ENCODE measurements at regions not wholly inside any gene's neighbourhood (a gene's known extent, or its start where the extent isn't known, plus 50 kb on each side); places are given as distances from the start of the nearest gene placed in this dataset.

- Histone ChIP-seq H3K36me3 (ENCODE audit: control insufficient read depth in 2 of 2, extremely low read depth in 1 of 2, insufficient read depth in 2 of 2, low read length in 2 of 2) (no peaks in the 10 kb centered on the region), H3K4me3 (ENCODE audit: control insufficient read depth in 2 of 3, extremely low read depth in 1 of 3, insufficient read depth in 2 of 3, low read depth in 1 of 3, low read length in 3 of 3) (peak overlapping the region; percentile 12 to 40 (median 38)), H3K4me1 (ENCODE audit: control insufficient read depth, extremely low read depth, insufficient read depth, low read length) (peaks cover 25% of the 10 kb centered on the region), H3K9ac (ENCODE audit: control insufficient read depth, extremely low read depth, insufficient read depth, low read length) (peak overlapping the region; percentile 48), H3K27me3 (ENCODE audit: control insufficient read depth, extremely low read depth, insufficient read depth, low read length) (no peaks in the 10 kb centered on the region), H3K9me1 (ENCODE audit: control insufficient read depth, extremely low read depth, insufficient read depth, low read length) (no peaks in the 10 kb centered on the region), H3K9me3 (ENCODE audit: control insufficient read depth, low read depth, low read length) (no peaks in the 10 kb centered on the region), H3K4me2 (ENCODE audit: control insufficient read depth, extremely low read depth, insufficient read depth, low read depth, low read length) (peak overlapping the region; percentile 74), H3K79me2 (ENCODE audit: control insufficient read depth, insufficient read depth, low read length) (no peaks in the 10 kb centered on the region), H3K27ac (ENCODE audit: control insufficient read depth, insufficient read depth, low read length) (peak overlapping the region; percentile 83), H4K20me1 (ENCODE audit: control insufficient read depth, extremely low read depth, insufficient read depth, low read length) (no peaks in the 10 kb centered on the region), H2AFZ (ENCODE audit: control insufficient read depth, low read length) (peak overlapping the region; percentile 62)
- FAIRE-seq = no peak
- no peak for DNase-seq (ENCODE audit: low read depth, low spot score)
- dilution Hi-C loops (cut with MboI; ENCODE audit: extremely low pct_ligation_motif_present, low sequenced_read_pairs) = no loop called here
- TF ChIP-seq CTCF (optimal IDR thresholded peaks at IDR 0.05 in 1 of 3, IDR thresholded peaks at IDR 0.05 in 1 of 3, conservative IDR thresholded peaks at IDR 0.05 in 1 of 3; ENCODE audit: extremely low read depth in 1 of 3, insufficient read depth in 2 of 3, low read length in 3 of 3) (no peak), EZH2 (IDR thresholded peaks at IDR 0.05; ENCODE audit: low read length) (no peak)
Measured at GRCh38 chr5:6159832-6160430, 218.4 kb downstream of the MED10 start.

- TF ChIP-seq CTCF (optimal IDR thresholded peaks at IDR 0.05 in 1 of 3, IDR thresholded peaks at IDR 0.05 in 1 of 3, conservative IDR thresholded peaks at IDR 0.05 in 1 of 3; ENCODE audit: extremely low read depth in 1 of 3, insufficient read depth in 2 of 3, low read length in 3 of 3) = no peak
- TF ChIP-seq EZH2 (IDR thresholded peaks at IDR 0.05; ENCODE audit: low read length) = no peak
- H3K27ac ChIP-seq (ENCODE audit: control insufficient read depth, insufficient read depth, low read length) = peak overlapping the region; percentile 83
- no peaks in the 10 kb centered on the region for H3K9me1 ChIP-seq (ENCODE audit: control insufficient read depth, extremely low read depth, insufficient read depth, low read length)
- H2AFZ ChIP-seq (ENCODE audit: control insufficient read depth, low read length) = peak overlapping the region; percentile 62
- H3K4me3 ChIP-seq (ENCODE audit: control insufficient read depth in 2 of 3, extremely low read depth in 1 of 3, insufficient read depth in 2 of 3, low read depth in 1 of 3, low read length in 3 of 3) = peak overlapping the region; percentile 12 to 40 (median 38)
- no peaks in the 10 kb centered on the region for H4K20me1 ChIP-seq (ENCODE audit: control insufficient read depth, extremely low read depth, insufficient read depth, low read length)
- H3K79me2 ChIP-seq (ENCODE audit: control insufficient read depth, insufficient read depth, low read length) = no peaks in the 10 kb centered on the region
- H3K9me3 ChIP-seq (ENCODE audit: control insufficient read depth, low read depth, low read length) = no peaks in the 10 kb centered on the region
- no peaks in the 10 kb centered on the region for H3K36me3 ChIP-seq (ENCODE audit: control insufficient read depth in 2 of 2, extremely low read depth in 1 of 2, insufficient read depth in 2 of 2, low read length in 2 of 2)
- no peaks in the 10 kb centered on the region for H3K27me3 ChIP-seq (ENCODE audit: control insufficient read depth, extremely low read depth, insufficient read depth, low read length)
- DNase-seq (ENCODE audit: low read depth, low spot score) = peak; percentile 87
- peak overlapping the region; percentile 48 for H3K9ac ChIP-seq (ENCODE audit: control insufficient read depth, extremely low read depth, insufficient read depth, low read length)
- peak overlapping the region; percentile 74 for H3K4me2 ChIP-seq (ENCODE audit: control insufficient read depth, extremely low read depth, insufficient read depth, low read depth, low read length)
- H3K4me1 ChIP-seq (ENCODE audit: control insufficient read depth, extremely low read depth, insufficient read depth, low read length) = peaks cover 25% of the 10 kb centered on the region
- dilution Hi-C loops (cut with MboI; ENCODE audit: extremely low pct_ligation_motif_present, low sequenced_read_pairs) = no loop called here
- peak; percentile 95 for FAIRE-seq
Measured at GRCh38 chr5:6158974-6159831, 219.1 kb downstream of the MED10 start.

All from keratinocyte (primary cell).